HepG2 (cell line): ENCODE measurements at regions not wholly inside any gene's neighbourhood (a gene's known extent, or its start where the extent isn't known, plus 50 kb on each side); places are given as distances from the start of the nearest gene placed in this dataset.

Experiments
- GABPA ChIP-seq, 2 experiments: IDR thresholded peaks; 2 replicates each; pipeline ENCODE4 v1.6.1; 2011 to 2016; ENCODE audit warnings: low read depth in 2 of 2, low read length in 1 of 2, missing biosample characterization in 1 of 2, missing genetic modification characterization in 1 of 2
- POLR2AphosphoS5 ChIP-seq: IDR thresholded peaks from 2 replicates; pipeline ENCODE4 v1.6.1; 2012; ENCODE audit warnings: low read depth, low read length
- RBM22 ChIP-seq: fragments of 200-400 bp; formaldehyde crosslinking; optimal IDR thresholded peaks from 2 replicates; pipeline ENCODE3; 2017; ENCODE audit warnings: mild to moderate bottlenecking, low read length, moderate library complexity
- TAF15 ChIP-seq: fragments of 200-400 bp; formaldehyde crosslinking; IDR thresholded peaks from one replicate; pipeline ENCODE4 v1.6.1; 2018; ENCODE audit warnings: mild to moderate bottlenecking, low read depth, low read length; ENCODE audit not compliant: poor library complexity, severe bottlenecking
- ZBTB20 ChIP-seq: sonication (generic); formaldehyde crosslinking; IDR thresholded peaks from 2 replicates; pipeline ENCODE4 v1.8.1; 2023; ENCODE audit warnings: missing genetic modification reagents, low read depth, mild to moderate bottlenecking, borderline replicate concordance
- ZFX ChIP-seq: sonication (generic); formaldehyde crosslinking; IDR thresholded peaks from 2 replicates; pipeline ENCODE4 v1.4.0; 2020; ENCODE audit warnings: mild to moderate bottlenecking, low read depth, missing genetic modification reagents, moderate library complexity
- TF ChIP-seq, protein P1 (sequence below), 2 experiments: sonication (generic) in 1 of 2; formaldehyde crosslinking in 1 of 2; IDR thresholded peaks; 2 replicates each; pipeline versions ENCODE4 v1.6.1 to v1.9.0; 2014 to 2022; ENCODE audit warnings: antibody characterized with exemption in 1 of 2, borderline replicate concordance in 1 of 2, inconsistent platforms in 1 of 2, low read depth in 1 of 2, missing genetic modification reagents in 1 of 2
- TF ChIP-seq, protein P2 (sequence below): sonication (generic); formaldehyde crosslinking; IDR thresholded peaks from 2 replicates; pipeline ENCODE4 v1.4.0; 2020; ENCODE audit warnings: missing genetic modification reagents

DNA sequence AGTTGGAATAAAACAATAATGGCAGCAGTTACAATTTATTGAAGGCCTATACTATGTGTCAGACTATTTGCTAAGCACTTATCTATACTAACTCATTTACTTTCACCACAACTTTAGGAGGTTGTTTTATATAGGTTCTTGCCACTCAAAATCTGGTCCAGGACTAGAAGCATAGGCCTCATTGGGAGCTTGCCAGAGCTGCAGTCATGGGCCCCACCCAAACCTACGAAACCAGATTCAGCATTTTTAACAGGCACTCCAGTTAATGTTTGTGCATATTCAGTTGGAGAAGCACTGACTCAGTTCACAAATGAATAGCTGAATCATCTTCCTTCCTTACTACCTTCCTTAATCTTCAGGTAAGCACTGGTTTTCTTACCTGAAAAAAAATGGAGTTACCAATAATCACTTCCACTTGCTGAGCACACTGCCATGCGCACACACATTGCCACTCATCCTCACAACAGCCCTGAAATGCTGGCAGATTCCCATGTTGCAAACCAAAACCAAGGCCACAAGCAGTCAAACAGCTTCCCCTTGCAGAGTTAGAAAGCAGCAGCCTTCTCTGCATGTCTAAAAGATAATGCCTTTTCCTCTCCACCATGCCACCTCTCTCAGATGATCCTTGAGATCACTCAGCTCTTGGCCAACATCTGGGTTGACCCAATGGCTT lies 122.4 kb downstream of the SLC16A9 start:
- TF ChIP-seq POLR2AphosphoS5 (no peak), GABPA (IDR thresholded peaks at IDR 0.05; ENCODE audit: low read depth, low read length) (no peak), GABPA (CRISPR knock-in tag; IDR thresholded peaks at IDR 0.05; ENCODE audit: low read depth) (no peak), ZFX (CRISPR knock-in tag) (no peak), TAF15 (no peak), RBM22 (no peak), ZBTB20 (CRISPR knock-in tag) (no peak)
- TF ChIP-seq, protein P1, sequence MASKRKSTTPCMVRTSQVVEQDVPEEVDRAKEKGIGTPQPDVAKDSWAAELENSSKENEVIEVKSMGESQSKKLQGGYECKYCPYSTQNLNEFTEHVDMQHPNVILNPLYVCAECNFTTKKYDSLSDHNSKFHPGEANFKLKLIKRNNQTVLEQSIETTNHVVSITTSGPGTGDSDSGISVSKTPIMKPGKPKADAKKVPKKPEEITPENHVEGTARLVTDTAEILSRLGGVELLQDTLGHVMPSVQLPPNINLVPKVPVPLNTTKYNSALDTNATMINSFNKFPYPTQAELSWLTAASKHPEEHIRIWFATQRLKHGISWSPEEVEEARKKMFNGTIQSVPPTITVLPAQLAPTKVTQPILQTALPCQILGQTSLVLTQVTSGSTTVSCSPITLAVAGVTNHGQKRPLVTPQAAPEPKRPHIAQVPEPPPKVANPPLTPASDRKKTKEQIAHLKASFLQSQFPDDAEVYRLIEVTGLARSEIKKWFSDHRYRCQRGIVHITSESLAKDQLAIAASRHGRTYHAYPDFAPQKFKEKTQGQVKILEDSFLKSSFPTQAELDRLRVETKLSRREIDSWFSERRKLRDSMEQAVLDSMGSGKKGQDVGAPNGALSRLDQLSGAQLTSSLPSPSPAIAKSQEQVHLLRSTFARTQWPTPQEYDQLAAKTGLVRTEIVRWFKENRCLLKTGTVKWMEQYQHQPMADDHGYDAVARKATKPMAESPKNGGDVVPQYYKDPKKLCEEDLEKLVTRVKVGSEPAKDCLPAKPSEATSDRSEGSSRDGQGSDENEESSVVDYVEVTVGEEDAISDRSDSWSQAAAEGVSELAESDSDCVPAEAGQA (IDR thresholded peaks at IDR 0.05; ENCODE audit: low read depth) = no peak
- TF ChIP-seq, protein P1 (CRISPR knock-in tag; IDR thresholded peaks at IDR 0.05; ENCODE audit: borderline replicate concordance) = no peak
- TF ChIP-seq, protein P2, sequence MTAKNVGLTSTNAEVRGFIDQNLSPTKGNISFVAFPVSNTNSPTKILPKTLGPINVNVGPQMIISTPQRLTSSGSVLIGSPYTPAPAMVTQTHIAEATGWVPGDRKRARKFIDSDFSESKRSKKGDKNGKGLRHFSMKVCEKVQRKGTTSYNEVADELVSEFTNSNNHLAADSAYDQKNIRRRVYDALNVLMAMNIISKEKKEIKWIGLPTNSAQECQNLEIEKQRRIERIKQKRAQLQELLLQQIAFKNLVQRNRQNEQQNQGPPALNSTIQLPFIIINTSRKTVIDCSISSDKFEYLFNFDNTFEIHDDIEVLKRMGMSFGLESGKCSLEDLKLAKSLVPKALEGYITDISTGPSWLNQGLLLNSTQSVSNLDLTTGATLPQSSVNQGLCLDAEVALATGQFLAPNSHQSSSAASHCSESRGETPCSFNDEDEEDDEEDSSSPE = no peak
